SK-N-SH treated with all-trans-retinoic acid at 6 μM for 48 hours (cell line): ENCODE measurements at regions not wholly inside any gene's neighbourhood (a gene's known extent, or its start where the extent isn't known, plus 50 kb on each side); places are given as distances from the start of the nearest gene placed in this dataset.

ENCODE experiments used
- ESRRG ChIP-seq: fragments of 250-450 bp; sonication (Bioruptor Pico); IDR thresholded peaks from 2 replicates; pipeline ENCODE4 v1.6.1; 2021; ENCODE audit warnings: mild to moderate bottlenecking
- ISL1 ChIP-seq: fragments of 250-450 bp; sonication (Bioruptor Pico); IDR thresholded peaks from 2 replicates; pipeline ENCODE4 v2.1.2; 2022; ENCODE audit warnings: mild to moderate bottlenecking, moderate library complexity
- RARB ChIP-seq: fragments of 250-450 bp; sonication (Bioruptor Pico); IDR thresholded peaks from 2 replicates; pipeline ENCODE4 v1.8.0; 2021; ENCODE audit warnings: mild to moderate bottlenecking, moderate library complexity

GRCh38 chr6:47381036-47381435, 71.3 kb upstream of the TNFRSF21 start:
- TF ChIP-seq ESRRG (CRISPR knock-in tag) (no peak), RARB (CRISPR knock-in tag) (no peak), ISL1 (CRISPR knock-in tag) (no peak)
